ENCODE measurements at regions not wholly inside any gene's neighbourhood (a gene's known extent, or its start where the extent isn't known, plus 50 kb on each side); places are given as distances from the start of the nearest gene placed in this dataset.
"Not testable (repeated sequence)": the region's sequence is repeated elsewhere in the genome, so short reads cannot be mapped to it uniquely, and the experiment has no call there.

DNA sequence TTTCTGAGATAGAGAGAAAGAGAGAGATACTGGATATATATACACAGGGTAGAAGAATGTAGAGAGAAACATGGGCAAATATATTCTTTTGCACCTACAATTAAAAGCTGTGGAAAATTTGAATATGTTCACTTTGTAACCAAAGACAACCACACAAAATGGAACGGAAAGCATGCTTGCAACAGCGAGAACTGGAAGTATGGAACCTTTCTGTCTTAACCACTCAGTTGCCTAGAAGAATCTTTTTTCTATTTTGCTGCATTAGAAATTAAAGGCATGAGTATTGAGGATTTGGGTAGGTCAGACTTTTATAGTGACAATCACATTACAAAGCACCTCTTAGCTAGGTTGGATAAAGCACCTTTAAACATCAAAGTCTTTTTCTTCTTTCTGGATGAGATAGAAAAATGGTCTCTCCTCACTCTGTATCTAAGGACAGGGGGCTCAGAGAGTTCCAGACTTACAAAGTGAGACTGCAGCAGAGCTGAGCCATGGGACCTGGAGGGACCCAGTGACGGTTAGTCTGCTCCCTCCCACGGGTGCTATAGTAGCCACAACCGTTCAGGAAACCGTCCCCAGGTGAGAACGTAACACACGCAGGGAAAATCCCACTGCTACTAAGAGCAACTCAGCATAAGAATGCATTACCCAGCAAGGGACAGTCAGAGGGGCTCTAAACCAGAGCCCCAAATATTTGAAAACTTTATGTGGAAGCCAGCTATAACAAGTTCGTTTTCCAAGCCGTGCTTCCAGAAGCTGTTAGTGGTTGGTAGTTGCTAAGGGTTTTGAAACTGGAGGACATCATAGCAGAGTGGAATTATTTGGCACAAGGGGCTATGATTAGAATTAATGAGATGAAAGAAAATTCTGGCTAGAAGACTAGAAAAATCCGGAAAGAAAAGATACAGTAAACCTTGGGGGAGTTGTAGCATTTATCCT, 97.1 kb downstream of the DAD1 start:
- no peak for DNase-seq (ENCODE audit: low read depth)

- DNase-seq (ENCODE audit: low read depth): not testable (repeated sequence)
These were observed 98.0 kb downstream of the DAD1 start for GRCh38 chr14:22491053-22491452.

- DNase-seq (ENCODE audit: low read depth): no peak
These were observed 98.8 kb downstream of the DAD1 start for GRCh38 chr14:22489957-22490950.

DNA sequence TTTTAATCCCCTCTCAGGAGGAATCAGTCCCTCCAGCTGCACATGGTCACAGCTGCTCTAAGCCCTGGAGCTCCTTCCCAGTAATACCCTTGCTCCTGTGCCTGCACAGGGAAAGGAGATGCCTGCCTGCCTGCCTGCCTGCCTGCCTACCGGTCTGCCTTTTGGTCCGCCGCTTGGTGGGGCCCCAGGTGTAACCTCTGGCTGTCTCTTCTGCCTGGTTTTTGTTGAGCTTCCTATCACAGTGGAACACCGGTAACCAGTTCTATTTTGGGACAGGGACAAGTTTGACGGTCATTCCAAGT, 99.8 kb downstream of the DAD1 start:
- DNase-seq (ENCODE audit: low read depth): no peak

GRCh38 chr14:22488522-22489243, 100.3 kb downstream of the DAD1 start:
- no peak for DNase-seq (ENCODE audit: low read depth)

DNA sequence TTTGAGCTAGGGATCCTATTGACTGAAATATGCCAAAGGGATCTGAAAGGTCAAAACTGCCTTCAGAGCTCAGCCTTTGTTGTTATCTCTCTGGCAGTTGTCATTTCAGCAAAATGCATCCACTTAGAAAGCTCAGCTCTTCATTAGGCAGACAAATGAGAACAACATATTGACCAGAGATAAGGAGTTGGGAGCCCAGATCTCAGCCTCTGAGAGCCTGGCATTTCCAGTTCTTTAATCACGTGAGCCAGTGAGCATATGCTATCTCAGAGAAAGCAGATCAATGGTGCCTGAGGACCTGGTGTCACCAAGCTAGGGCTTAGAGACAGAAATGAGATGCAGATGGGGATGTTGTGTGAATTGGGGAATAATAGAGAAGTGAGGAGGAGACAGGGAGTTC, 101.1 kb downstream of the DAD1 start:
- DNase-seq (ENCODE audit: low read depth): no peak

DNA sequence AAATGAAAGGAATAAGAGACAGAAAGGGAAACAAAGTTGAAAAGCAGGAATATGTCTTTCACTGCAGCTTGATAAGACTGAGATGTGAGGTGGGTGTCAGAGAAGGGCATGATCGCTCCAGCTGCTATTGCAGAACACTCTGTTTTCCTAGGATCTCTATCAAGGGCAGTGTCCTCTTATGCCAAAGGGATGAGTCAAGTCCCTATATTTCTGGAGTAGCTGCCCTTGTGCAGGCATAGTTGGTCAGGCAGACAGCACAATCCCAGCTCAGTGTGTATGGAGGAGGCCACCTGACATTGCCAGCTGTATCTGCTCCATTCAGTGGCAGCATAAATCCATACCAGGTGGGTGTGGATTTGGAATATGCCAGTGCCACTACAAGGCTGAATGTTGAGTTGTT, 101.6 kb downstream of the DAD1 start:
- DNase-seq (ENCODE audit: low read depth): no peak

GRCh38 chr14:22486675-22487074, 102.3 kb downstream of the DAD1 start:
- DNase-seq (ENCODE audit: low read depth): no peak

DNA sequence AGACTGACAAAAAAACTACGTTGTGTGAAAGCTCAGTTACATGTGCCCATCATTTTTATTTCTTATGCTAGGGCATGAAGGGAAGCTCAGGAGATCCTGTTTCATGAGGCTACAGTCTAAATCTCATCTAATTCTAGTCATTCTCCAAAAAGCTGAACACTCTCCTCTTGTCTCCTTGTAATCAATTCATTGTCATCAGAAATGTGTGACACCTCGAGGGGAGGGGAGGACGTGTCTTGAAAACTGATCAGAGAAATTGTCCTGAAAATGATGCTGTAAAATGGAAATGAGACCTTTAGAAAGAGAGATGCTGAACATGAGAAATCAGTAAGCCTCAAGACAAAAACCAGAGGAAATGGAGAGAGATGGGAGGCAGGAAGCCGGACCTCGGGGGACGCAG, 103.4 kb downstream of the DAD1 start:
- DNase-seq (ENCODE audit: low read depth): no peak

DNA sequence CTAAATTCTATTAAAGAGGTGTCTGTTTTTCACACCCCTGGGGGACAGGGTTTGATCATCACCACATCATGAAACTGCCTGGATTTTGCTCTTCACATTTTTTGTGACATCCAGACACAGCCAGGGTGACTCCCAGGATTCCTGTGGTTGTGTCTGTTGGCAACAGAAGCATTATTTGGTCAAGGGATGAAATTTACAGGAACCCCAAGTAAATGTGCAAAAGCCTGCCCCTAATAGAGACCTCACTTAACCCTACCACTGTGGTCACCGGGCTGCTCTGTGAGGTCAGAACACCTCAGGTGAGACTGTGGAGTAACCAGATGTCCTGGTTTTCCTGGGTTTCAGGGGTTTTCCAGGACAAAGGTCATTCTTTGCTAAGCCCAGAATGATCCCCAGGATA, 103.8 kb downstream of the DAD1 start:
- DNase-seq (ENCODE audit: low read depth): no peak

GRCh38 chr14:22484632-22485031, 104.4 kb downstream of the DAD1 start:
- DNase-seq (ENCODE audit: low read depth): no peak

DNA sequence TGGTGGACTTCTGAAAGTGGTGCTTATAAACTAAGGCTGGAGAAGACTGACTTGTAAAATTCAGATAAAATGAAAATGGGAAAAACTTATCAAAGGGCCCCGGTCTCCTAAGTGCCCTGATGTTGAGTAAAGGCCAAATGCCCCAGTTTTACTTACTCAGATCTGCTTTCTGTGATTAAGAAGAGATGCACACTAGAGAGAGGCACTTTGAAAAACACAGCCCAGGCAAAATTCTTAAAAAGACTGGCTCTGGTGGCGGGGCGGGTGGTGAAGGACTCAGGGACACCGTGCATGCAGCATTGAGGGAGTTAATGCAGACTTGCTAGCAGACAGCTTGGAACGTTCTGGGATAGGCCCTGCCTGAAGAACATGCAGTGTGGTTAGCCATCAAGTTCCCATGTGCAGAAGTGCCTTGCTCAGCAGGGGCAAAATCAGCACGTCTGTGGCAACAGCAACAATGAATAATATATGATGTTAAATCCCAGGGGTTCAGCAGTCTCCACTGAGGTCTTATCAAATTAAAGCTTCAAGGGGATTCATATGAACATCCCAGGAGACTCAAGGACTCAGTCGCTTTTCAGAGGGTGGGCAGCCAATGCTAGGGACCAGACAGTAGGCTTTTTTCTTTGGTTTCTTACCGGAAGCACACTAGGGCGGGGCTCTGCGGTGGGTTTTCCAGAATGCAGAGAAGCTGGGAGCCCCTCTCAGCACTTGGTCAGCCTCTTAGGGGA, 105.0 kb downstream of the DAD1 start:
- DNase-seq (ENCODE audit: low read depth): no peak

- DNase-seq (ENCODE audit: low read depth): no peak
These were observed 106.1 kb downstream of the DAD1 start for GRCh38 chr14:22482782-22483553.

GRCh38 chr14:22482085-22482694, 106.8 kb downstream of the DAD1 start:
- DNase-seq (ENCODE audit: low read depth): no peak

GRCh38 chr14:22481546-22481945, 107.5 kb downstream of the DAD1 start:
- no peak for DNase-seq (ENCODE audit: low read depth)

- DNase-seq (ENCODE audit: low read depth): no peak
These were observed 109.1 kb downstream of the DAD1 start for GRCh38 chr14:22479776-22480464.

- DNase-seq (ENCODE audit: low read depth): no peak
These were observed 109.9 kb downstream of the DAD1 start for GRCh38 chr14:22479132-22479531.

DNA sequence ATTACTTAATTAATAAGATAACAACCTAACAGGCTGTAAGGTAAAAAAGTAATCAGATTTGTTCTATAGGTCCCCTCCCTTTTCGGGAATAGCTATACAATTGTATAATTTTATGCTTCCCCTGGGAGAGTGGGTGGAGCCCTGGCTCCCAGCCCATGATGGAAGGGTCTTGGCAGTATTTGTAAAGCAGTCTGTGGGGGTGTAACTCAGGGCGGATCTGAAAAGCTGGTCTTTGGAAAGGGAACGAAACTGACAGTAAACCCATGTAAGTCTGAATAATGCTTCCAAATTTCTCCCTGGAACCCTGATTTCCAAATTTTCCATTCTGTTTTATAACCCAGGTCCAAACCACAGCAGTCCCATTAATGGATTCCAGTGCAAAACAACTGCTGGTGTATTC, 110.4 kb downstream of the DAD1 start:
- no peak for DNase-seq (ENCODE audit: low read depth)

- no peak for DNase-seq (ENCODE audit: low read depth)
These were observed 110.8 kb downstream of the DAD1 start for GRCh38 chr14:22478247-22478646.

Data from iris pigment epithelial cell (primary cell).